Posterior vena cava (tissue), 2 donors: ENCODE measurements at regions not wholly inside any gene's neighbourhood (a gene's known extent, or its start where the extent isn't known, plus 50 kb on each side); places are given as distances from the start of the nearest gene placed in this dataset.

Experiments used
- DNase-seq: peaks from one replicate; pipeline ENCODE4 v3.0.0-alpha.2; 2020; ENCODE audit warnings: low spot score
- intact Hi-C, 2 donors: fragments of 100-400 bp; cut with DNase I; formaldehyde crosslinking; loops; one replicate each; pipeline versions ENCODE4 v1.14.1 to v1.14.2; 2022 to 2023
- donor health status: DM: yes; HTN: yes; CAD: no.
- donor health status: DM: yes; HTN: yes; CAD: no.

DNA sequence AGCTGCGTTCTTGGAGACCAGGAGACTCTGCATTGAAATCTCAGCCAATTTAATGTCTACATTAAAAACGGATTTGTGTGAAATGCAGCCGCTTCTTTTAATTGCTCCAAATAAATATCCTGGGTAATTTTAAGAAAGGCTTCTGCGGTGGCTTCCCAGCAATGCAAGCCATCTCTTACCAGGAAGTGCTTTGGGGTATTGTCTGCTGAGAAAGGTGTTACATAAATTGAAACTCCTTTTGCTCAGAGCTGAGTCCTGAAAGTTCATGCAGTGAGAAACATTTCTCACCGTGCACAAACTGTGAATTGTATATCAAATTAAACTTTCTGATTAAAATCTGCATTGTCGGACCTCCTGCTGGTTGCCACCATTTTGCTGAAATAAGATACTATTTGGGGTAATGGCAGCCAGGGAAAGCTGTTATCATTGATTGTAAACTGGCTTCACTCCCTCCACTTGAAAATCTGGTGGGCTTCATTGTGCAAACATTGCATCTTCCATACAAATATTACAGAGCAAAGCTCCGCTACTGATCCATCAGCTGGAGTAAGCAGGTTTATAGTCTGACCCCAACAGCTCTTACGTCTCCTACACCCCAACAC is 59.5 kb downstream of the ZIC5 start:
- DNase-seq, result no peak
- intact Hi-C loops, result loop anchor here (1.0 to 10.0 kb wide), 3 partner anchors 41 to 603 kb away; no protein-coding TSS in a partner anchor

DNA sequence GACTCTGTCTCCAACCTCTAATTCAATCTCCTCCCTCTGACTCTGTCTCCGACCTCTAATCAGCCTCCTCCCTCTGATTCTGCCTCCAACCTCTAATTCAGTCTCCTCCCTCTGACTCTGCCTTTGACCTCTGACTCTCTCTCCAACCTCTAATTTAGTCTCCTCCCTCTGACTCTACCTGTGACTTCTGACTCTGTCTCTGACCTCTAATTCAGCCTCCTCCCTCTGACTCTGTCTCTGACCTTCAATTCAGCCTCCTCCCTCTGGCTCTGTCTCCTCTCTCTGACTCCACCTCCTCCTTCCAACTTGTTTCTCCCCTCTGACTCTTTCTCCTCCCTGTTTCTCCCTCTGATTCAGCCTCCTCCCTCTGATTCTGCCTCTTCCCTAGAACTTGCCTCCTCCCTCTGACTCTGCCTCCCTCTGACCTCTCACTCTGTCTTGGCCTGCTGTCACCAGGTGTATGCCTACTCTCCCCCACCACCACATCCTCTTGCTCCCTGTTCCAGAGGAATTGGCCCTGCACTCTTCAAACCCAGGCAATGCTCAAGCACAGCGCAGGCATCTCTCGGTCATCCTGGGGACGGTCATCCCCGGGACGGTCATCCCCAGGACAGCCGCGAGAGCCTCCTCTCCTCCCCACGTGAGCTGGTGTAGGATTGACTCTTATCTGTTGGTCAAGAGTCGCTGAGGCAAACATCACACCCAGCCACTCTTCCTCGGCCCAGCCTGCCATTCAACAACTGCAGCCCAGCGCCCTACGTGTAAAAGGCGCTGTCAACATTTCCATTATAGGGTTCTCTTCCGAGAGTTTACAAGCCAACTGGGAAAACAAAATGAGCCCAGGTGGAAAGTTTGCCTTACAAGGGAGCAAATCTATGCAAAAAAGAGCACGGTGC is 60.2 kb downstream of the ZIC5 start:
- DNase-seq, result no peak
- intact Hi-C loops, result loop anchor here (1.0 to 10.0 kb wide), 3 partner anchors 42 to 603 kb away; no protein-coding TSS in a partner anchor

DNA sequence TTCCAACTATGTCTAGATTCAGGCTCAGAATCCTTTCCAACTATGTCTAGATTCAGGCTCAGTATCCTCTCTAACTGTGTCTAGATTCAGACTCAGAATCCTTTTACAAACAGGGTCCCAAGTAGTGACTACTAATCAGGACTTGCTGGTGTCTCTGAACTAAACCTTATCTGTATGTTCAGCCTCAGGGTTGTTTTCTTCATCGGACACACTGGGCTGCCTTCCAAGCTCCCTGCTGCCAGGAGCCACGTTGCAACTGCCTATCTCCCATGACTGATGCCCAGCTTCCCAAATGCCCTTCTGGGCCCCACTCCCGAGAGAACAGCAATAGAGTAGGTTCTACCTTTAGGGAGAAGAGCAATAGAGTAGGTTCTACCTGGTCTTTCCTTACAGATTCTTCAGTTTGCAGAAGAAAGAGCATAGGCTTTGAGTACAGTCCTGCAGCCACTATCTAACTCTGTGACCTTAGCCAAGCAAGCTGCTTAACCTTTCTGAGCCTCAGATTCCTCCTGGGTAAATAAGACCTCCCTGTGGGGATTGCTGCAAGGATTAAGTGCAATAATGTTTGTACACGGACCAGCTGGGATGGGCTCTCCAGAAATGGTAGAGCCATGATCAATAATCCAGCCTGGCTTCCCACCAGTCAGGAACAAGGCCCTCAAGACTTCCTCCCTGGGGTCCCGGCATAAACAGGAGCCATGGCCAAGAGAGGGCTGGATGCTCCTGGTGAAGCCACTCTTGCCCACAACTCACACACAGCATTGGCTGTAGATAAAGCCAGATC is 61.5 kb downstream of the ZIC5 start:
- intact Hi-C loops, result loop anchor here (10.0 kb wide), 2 partner anchors 325 to 605 kb away; no protein-coding TSS in a partner anchor
- DNase-seq, result no peak

DNA sequence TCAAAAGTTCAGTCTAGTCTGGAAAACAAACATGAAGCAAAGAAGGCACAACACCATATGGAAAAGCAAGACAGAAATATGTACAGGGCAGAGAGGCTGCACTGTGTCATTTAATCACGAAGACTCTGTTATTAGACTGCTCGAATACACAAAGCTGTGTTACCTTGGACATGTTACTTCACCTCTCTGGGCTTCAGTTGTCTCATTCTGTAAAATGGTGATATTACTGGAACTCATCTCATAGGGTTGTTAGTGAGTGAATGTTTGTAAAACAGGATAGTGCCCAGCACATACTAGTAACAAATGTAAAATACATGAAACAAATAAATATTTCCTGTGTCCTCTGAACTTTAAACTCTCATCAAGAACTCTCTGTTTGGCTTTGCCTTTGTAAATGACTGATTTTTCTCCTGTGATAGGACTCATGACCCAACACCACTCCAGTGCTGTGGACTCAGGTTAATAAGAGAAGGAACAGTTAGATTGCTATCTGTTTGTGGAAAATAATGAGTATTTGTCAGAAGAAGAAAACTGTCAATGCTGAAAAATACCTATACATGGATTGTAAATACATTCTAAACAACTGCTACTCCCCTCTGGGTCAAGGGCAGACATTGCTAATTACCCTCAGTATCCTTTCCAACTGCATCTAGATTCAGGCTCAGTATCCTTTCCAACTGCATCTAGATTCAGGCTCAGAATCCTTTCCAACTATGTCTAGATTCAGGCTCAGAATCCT is 62.3 kb downstream of the ZIC5 start:
- intact Hi-C loops, result no loop called here
- no peak for DNase-seq

DNA sequence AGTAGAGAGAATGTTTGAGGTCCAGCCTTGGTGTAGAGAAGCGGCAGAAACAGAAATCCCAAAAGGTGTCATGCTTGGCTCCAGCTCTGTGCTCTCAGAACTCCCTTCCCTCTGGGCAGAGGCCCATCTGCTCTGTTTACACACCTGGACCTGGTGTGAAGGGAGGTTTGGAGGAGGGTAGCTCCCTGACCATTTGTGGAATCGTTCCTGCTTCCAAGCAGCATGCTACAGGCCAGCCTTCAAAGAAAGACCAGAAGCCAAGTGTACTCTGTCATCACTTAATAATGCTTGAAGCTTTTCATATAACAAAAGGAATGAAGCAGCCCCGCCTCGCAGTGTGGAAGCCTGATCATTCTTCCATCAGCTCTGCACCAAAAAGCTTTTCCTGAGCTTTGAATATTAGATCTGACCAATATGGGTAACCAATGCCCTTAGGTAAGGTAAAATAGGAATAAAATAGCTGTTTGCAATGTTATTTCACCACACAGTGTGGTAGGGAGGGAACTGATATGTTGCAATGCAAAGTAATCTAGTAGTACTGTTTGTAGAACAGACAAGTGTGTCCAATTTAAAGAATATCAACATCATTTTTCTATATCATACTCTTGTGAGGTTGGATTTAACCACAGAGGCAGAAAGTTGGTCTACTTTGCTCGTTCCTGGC is 63.3 kb downstream of the ZIC5 start:
- DNase-seq, result no peak
- intact Hi-C loops, result no loop called here

DNA sequence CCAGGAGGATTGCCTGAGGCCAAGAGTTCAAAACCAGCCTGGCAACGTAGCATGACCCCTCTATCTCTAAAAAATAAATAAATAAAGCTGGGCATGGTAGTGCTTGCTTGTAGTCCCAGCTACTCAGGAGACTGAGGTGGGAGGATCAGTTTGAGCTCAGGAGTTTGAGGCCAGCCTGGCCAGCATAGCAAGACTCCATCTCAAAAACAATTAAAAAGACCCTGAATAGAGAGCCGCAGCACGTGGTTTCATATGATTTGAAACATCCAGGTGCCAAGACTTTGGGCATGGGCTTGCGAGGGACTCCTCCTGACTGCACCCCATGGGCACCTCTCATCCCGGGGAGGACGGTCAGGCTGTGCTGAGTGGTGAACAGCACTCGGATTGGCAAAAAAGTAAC is 63.9 kb downstream of the ZIC5 start:
- intact Hi-C loops, result no loop called here
- no peak for DNase-seq

DNA sequence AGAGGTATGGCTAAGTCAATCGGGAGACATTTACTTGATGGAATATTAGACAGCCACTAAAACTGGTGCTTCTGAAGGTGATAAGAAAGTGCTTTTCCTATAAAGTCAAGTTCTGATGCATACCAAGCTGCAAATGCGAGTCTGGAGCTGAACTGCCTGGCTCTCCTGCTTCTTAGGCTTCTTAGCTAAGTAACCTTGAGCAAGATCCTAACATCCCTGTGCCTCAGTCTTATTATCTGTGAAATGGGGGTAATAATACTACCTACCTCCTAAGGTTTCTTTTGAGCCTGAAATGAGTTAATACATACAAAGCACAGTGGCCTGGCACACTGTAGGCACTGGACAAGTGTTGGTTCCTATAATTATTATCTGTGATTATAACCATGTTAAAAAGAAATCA is 64.5 kb downstream of the ZIC5 start:
- DNase-seq, result no peak
- intact Hi-C loops, result no loop called here

DNA sequence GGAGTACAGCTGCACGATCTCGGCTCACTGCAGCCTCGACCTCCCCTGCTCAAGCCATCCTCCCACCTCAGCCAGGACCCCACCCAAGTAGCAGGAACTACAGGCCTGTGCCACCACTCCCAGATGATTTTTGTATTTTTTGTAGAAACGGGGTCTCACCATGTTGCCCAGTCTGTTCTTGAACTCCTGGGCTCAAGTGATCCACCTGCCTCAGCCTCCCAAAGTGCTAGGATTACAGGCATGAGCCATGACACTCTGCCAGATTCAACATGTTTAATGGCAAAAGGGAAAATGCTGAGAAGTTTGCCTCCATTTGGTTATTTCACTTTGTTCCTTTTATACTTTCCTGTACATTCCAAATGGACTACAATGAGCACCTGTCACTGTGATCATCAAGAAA is 65.8 kb downstream of the ZIC5 start:
- no peak for DNase-seq
- intact Hi-C loops, result no loop called here

DNA sequence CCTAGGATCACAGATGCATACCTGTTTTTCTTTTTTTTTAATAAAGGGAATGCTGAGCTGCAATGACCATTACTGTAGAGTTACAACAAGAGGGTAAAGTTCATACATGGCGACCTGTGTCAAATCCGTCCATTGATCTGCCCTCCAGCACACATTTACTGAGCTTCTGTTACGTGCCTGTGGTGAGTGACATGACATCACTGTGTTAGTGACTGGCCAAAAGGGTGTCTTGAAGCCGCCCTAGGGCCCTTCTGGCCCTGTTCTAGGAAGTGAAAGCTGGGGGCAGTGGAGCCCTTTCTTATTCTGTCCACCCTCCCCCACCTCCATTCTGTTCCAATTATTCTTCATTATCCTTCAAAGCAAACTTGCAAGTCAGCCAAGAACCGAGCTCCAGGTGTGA is 66.3 kb downstream of the ZIC5 start:
- no peak for DNase-seq

DNA sequence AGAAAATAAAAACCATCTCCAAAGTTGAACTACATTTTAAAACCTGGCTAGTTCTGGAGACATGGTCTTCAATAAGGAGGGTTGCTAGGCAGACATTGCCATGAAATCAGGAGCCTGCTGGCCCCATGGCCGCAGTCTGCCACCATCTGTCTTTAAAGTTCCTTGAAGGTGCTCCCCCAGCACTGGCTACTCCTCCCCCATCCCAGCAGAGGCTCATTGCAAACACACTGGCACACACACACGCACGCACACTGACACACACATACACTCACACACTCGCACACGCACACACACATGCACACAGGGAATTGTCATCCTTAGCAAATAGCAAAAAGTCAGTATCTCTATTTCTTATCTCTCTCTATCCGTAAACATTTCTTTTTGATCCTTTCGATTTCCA is 68.4 kb downstream of the ZIC5 start:
- intact Hi-C loops, result no loop called here
- DNase-seq, result no peak

More for the DNA sequence above, 66.3 kb downstream of the ZIC5 start:
- intact Hi-C loops, result no loop called here

DNA sequence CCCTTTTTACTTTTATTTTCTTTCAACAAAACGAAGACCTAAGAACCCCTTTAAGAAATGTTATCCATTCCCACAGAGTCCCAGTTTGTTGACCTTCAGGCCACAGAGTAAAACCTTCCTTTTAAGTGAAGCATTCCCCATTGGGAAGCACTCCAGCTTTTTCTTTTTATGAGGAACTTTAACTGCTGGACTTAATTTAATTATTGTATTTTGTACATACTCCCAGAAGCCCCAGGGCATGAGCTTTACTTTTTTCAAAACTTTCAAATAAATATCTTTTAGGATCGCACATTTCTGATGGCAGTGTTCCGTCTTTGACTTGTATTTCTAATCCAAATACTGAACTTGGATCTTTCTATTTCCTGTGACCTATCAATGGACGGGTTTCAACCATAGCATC is 68.9 kb downstream of the ZIC5 start:
- DNase-seq, result no peak
- intact Hi-C loops, result no loop called here

DNA sequence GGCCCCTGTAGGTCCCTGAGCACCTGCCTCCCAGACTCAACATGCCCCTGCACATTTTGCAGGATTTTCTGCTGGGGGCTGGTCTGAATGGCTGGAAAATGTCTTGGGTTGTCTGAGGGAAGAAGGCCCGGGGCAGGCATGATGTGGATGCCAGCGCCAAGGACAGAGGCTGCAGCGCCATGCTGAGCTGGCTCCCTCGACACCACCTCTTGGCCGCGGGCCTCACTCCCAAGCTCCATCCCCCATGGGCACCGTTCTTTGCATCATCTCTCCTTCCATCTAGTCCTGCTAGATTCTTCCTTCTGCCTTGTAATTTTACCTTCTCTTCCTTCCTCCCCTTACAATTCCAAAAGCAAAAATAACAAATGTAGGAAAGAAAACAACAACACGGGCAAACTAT is 70.6 kb downstream of the ZIC5 start:
- intact Hi-C loops, result no loop called here
- no peak for DNase-seq

DNA sequence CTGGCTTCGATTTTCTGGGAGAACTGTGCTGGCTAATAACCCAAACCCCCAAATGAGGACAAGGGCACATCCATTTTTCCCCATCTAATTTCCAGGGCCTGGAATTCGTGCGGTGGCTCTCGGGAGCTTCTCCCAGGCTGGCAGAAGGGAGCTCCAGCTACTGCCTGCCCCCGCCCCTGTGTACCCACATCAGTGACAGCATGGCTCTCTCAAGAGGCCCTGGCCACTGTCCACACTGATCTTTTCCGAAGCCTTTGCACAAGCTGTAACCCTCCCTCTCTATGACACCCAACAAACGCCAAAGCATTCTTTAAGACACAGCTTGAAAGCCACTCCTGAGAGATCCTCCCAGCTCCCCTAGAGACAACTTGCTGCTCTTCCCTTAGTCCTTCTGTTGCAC is 73.1 kb downstream of the ZIC5 start:
- intact Hi-C loops, result no loop called here
- no peak for DNase-seq

DNA sequence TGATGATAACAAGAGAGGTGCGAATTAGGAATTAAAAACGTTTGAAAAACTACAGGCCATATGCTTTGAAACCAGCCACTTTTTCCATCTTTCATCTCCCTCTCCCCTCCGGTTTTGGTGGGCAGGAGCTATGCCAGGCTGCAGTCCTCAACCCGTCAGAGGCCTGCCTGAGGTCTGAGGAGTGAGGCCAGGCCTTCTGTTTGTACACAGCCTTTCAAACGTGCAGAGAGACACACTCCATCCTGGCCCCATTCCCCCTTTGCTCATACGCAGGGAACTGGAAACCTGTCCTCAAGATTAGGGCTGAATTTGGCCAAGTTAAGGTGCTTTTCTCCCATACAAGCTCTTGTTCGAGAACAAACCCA is 74.5 kb downstream of the ZIC5 start:
- DNase-seq, result no peak

DNA sequence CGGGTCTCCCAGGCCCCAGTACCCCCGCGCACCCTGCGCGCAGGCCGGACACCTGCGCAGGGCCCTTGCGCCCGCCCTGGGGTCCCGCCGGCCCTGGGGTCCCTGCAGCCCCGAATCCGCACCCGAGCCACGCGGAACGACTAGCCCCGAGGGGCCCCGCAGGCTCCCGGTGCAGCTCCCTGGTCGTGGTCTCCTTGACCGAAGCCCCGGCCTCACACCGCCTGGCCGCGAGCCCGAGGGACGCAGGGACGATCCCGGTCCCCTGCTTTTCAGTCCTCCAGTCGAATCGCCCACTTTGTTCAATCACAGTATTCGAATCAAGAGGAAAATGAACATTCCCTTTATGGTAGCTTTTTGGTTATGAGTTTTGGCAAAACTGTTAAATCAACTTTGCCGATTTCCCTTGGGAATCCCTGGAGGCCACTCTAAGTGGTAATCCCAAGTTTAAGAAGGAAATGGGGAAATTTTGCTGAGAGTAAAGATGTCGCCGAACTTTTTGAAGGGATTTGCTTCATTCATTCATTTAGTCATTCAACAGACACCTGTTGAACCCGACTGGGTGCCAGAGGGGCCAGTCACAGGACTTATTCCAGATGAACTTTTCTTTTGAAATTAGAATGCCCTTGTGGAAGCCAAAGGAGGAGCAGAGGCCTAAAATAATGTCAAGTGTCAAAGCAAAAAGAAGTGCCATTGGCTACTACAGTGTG is 75.0 kb downstream of the ZIC5 start:
- DNase-seq, result no peak
- intact Hi-C loops, result no loop called here

More for the DNA sequence above, 74.5 kb downstream of the ZIC5 start:
- intact Hi-C loops, result no loop called here

DNA sequence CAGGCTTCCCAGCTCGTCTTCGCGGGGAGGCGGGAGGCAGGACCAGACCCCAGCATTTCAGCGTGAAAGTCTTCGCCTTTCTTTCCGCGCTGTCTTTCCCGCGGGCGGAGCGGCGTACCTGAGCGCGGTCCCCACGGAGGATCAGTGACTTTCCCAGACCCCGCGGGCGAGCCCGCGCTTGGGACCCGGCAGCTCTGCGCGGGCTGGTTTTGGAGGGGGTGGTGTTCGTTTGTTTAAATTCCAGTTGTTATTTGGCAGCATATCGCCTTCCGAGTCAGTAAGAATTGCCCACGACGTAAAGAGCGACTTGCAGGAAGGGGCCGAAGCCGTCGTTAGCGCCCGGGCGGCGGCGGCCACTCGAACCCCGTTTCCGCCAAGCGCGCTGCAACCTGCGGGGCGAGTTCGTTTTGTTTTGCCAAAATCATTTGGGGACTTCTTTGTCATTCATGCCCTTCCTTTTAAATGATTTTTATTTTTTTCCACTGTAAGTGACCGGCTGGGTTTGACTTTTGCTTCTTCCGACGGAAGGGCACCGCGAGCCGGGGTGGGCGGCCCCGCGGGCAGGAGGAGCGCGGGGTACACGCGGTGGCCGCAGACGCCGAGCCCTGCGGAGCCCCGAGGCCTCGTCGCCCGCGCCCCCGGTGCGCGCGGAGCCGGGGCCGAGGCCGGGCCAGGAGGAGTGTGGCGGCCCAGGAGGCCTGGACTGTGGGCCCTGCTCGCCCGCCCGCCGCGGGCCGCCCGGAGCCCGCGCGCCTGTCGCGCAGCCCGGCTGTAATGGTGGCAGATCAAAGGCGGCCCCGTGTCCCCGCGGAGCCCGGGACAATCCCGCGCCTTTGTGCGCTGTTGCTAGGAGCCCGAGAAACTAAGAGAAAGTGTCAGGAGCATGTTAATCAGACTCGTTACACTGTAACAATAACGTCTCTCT is 75.9 kb downstream of the ZIC5 start:
- DNase-seq, result no peak
- intact Hi-C loops, result no loop called here

DNA sequence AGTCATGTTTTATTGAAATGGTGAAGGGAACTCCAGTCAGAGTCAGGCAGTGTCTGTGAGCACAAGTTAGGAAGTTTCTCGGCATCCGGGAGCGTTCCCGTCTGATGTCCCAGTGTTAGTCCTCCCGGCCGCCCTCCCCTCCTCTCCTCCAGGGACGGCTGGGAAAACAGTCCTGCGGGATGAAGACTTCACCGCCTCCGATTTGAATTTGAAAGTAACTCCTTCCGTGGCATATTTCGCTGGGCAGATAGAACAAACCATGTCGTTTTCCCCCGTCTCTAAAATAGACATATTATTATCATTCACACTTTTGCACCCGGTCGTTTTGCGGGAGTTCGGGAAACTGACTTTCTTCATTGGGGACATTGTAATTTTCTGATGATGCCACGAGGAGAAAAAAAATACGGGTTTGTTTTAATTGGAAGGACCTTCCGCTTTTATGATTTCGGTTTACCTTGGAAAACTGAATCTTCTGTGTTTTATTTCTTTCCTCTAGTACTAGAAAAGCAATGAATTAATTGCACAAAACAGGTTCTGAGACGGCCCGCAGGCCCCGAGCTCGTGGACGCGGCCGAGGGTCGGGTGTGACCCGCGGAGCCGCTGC is 76.6 kb downstream of the ZIC5 start:
- no peak for DNase-seq
- intact Hi-C loops, result no loop called here
